ENCODE measurements at regions not wholly inside any gene's neighbourhood (a gene's known extent, or its start where the extent isn't known, plus 50 kb on each side); places are given as distances from the start of the nearest gene placed in this dataset.

- TF ChIP-seq EP300 (IDR thresholded peaks at IDR 0.05; ENCODE audit: borderline replicate concordance) = no peak
- TF ChIP-seq MAX (IDR thresholded peaks at IDR 0.05) = no peak
- TF ChIP-seq REST (IDR thresholded peaks at IDR 0.05; ENCODE audit: low read depth) = no peak
- TF ChIP-seq CEBPB (IDR thresholded peaks at IDR 0.05) = no peak
- TF ChIP-seq ZBTB7A (IDR thresholded peaks at IDR 0.05; ENCODE audit: low read depth) = no peak
- no peak for TF ChIP-seq YY1 (IDR thresholded peaks at IDR 0.05; ENCODE audit: low read depth)
- no peak for TF ChIP-seq USF1 (IDR thresholded peaks at IDR 0.05)
- no peak for TF ChIP-seq CREB1 (IDR thresholded peaks at IDR 0.05; ENCODE audit: low read depth)
- no peak for TF ChIP-seq FOXM1 (IDR thresholded peaks at IDR 0.05; ENCODE audit: borderline replicate concordance, low read depth)
- no peak for TF ChIP-seq TCF12 (IDR thresholded peaks at IDR 0.05; ENCODE audit: low read depth)
- TF ChIP-seq EGR1 (IDR thresholded peaks at IDR 0.05) = no peak
- peak; percentile 74 for TF ChIP-seq RAD21 (IDR thresholded peaks at IDR 0.05; ENCODE audit: low read depth)
- no peak for TF ChIP-seq TAF1 (IDR thresholded peaks at IDR 0.05; ENCODE audit: low read depth)
- no peak for TF ChIP-seq TEAD4 (IDR thresholded peaks at IDR 0.05)
These were observed 86.6 kb downstream of the ASB1 start for GRCh38 chr2:238513346-238513745.

Data from Ishikawa (cell line).